ENCODE measurements at regions not wholly inside any gene's neighbourhood (a gene's known extent, or its start where the extent isn't known, plus 50 kb on each side); places are given as distances from the start of the nearest gene placed in this dataset.

DNA sequence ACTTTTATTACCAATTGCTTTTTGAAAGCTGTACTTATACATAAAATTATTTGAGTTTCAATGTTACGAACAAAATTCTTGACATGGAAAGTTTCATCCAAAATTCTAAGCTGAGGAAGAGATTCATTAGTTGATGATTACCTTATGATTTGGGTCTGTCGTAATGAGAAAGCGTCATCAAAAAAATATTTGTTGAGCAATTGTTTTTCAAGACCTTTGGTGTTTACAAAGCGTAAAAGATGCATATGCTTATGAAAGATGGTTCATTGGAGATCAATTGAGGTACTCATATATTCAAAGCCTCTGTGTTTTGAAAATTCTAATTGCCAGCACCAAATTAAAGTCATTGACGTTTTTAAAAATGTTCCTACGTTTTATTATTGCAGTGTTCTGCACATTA lies 110.5 kb upstream of the DOK5 start:
- DNase-seq = no peak

DNA sequence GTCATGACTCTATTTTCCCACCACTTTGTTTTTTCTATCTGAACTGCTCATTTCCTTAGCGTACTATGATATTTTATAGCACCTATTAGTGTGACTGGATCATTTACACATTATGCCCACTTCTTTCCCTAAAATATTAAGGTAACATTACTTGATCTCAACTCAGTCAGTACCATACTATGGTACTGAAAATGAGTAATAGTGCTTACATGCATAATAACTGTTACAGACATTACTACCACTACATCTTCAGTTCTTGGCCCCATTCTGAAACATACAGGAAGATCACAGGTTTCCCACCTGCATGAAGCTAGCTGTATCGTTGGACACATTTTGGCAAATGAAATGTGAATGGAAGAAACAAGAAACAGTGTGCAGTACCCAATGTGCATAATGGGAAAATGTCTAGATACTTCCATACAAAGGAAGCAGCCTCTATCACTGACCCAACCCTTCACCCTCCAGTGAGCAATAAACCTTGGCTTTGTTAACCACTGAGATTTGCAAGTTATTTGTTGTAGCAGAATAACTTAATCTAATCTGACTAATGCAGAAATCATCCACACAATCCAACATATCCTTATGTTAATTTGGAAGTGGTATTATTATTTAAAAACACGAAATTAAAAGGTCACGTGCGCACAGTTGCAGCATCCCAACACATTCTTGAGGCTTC lies 108.6 kb upstream of the DOK5 start:
- DNase-seq = no peak

DNA sequence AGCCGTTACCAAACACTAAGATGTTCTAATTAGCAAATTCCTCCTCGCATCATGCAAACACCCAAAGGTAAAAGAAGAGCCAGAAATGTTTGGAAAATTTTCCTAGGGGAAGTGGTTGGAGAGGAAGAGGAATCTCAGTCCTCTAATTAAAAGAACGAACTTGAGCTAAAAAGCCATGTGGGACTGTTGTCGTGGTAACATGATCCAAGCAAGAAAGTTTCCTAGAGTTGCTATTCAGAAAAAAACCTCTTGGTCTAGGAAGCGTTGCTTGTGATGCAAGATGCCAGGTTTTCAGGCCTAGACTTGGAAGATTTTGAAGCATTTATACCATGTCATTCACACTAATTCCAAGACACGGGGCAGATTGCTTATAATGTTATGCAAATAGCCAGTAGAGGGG lies 106.8 kb upstream of the DOK5 start:
- DNase-seq = no peak

DNA sequence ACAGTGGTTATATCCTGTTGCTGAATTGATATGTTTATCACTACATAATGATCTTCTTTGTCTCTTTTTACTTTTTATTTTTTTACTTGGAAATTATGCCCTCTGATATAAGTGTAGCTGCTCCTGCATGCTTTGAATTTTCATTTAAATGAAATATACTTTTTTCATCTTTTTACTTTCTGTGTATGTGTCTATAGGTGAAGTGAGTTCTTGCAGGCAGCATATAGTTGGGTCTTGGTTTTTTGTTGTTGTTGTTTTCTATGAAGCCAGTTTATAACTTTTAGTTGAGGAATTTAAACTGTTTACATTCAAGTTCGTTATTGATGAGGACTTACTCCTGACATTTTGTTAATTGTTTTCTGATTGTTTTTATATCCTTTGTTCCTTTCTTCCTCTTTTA lies 103.1 kb upstream of the DOK5 start:
- DNase-seq = no peak

DNA sequence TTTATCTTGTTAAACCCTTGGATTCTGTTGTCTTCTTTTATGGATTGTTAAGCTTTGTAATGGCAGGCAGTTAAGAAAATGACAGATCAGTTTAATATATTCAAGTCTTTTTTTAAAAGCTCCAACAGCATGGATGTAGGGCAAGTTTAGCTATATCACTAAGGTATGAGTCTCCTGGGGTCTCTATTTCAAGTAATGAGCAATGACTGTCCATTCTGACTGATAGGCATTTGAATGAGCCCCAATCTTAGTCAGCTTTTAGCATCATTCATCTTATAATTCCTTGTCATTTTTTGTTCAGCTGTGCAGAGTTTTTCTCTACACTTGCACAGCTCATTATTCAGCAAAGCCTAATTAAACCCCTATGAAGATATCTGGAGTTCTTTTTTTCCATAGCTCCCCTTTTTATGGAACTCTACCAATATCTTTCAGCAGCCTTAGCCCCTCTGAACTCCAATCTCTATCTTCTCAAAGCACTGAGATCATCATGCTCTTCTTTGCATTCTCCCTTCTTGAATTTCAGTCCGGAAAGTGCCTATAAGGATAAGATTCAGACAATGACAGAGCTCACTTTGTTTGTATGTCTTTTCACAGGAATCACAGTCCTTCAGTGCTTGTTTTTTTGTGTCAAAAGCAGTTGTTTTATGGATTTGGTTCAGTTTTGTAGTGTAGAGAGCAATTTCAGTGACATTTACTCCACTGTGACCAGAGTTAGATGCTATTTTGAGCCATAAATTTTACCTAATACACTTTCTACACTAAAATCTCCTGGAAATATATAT lies 97.2 kb upstream of the DOK5 start:
- no peak for DNase-seq

DNA sequence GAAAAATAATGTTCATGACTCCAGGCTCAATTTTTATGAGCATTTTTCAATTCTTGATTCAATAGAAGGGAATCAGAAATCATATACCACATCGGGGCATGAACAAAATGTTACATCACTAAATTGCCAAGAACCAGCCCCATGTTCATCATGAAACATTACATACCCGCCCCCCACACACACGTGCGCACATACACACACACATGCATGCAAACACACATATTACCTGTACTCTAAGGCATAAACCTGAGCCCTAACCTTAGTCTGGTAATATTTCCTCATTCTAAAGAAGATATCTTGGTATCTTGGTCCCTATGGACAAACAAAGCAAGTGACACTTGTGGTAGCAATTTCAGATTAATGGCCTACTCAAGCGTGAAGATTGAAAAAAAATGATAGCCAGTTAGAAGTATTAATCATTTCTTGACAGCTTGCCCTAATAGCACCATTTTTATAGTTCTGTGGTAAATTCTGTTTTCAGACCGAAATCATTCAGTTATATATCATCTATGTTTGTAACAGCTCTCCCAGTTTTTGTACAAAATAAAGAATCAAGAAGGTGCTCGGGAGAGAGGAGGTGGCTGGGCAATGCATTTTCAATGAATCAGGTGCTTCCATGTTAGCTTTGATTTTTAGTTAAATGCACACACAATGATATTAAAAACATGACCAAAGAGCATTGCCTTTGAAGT lies 95.4 kb upstream of the DOK5 start:
- DNase-seq = no peak

DNA sequence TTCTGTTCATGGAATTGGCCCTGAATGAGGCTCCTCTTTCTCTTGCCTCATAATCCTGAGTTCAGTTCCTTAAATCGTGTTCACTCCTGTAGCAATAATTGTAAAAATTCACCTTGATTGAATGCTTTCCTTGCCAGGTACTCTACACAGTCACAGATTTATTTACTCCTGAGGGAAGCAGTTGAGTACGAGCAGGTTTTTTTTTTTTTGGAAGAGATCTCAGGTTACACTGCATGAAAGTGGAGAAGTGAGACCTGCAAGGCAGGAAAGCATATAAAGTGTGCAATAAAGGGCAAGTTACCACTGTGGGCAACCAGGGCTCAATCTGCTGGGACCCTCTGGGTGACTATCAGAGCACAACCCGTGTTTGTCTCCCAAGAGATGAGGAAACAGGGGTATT lies 93.0 kb upstream of the DOK5 start:
- DNase-seq = no peak

DNA sequence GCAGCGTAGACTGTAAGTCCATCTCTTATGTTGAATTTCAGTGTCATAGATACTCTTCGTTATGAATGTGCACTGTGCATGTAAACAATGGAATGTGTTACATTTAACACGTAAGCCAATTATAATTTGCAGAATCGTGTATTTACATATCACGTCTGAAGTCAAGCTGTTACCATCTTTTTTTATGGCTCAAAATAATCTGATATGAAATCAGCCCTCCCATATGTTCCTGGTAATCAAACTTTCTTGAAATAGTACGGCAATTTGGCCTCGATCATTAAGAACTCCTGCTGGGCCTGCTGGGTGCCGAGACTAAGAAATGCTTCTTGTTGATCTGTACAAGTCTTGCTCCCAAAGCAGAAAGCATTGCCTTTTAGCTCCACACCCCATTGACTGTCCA lies 89.6 kb upstream of the DOK5 start:
- no peak for DNase-seq

DNA sequence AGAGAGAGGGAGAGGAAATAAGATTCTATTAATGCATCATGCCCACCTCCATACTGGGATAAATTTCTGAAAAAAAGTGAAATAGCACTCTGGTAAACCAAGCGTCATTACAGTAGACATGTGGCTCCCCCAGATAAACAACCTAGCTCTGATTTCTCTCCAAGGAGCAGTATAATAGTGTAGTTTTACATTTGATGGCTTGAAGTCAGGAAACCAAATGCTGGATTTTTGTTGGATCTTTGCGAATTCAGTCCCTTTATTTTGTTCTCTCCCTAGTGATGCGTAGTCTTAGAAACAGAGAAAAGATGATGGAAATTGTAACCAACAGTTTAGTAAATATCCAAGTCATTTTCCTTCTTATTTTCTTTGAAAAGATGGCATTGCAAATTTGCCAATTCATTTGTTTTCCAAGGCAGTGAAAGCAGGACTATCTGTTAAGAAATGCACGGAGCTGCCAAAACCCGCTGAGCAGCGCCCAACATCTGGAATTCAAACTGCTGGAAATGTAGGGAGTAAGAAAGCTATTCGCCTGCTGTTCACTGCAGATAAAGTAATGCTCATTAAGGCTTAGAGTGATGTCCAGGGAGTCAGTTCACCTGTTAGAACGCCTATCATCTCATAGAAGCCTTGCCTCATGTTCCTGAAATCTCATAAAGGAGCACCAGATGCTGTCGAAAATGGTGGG lies 85.7 kb upstream of the DOK5 start:
- DNase-seq = no peak

DNA sequence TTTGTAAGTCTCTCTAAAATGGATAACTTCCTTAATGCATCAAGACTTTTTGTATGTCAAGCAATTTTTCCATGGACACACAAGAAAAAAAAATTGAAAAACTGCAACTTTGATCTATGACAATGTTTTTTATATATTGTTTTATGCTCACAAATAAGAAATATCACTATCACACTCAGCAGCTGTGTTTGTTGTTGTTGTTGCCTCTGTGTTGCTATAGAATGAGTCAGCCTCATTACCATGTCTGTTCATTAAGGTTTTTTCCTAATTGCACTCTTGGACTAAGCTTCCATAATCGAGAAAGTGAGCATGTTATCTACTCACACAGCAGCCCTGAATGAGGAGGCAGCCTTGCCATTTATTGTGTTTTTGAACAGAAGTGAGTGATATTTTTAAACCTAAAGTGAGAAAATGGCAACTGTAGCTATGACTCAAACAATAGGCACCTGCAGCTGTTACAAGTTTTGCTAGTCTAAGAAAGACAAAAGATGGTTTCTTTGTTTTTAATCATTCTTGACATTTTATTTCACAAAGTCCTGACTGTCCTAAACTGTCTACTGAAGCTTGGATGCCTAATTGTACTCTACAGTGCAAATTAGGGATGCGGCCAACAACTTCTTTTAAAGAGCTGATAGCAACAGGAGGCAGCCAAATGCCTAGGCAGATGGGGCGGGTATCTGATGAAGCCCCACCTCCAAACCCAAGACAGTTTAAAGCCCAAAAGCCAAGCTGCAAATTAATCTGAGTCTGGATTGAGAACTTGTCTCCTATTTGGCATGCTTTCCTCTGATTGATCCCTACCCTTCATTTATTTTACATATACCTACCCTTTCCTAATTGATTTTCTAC lies 77.9 kb upstream of the DOK5 start:
- no peak for DNase-seq

DNA sequence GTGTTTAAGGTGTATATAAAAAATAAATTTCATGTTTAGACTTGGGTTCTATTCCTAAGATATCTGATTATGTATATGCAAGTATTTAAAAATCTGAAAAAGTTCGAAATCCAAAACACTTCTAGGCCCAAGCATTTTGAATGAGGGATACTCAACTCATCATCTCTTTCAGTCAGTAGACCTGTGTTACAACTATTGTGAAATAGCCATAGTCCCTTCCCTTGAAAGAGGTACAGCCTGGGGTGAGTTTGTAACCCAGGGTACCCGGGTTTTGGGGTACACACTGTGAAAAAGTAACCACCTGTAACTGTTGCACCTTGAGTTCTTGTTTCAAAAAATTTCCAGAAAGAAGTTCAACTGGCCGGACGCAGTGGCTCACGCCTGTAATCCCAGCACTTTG lies 76.6 kb upstream of the DOK5 start:
- DNase-seq = no peak

DNA sequence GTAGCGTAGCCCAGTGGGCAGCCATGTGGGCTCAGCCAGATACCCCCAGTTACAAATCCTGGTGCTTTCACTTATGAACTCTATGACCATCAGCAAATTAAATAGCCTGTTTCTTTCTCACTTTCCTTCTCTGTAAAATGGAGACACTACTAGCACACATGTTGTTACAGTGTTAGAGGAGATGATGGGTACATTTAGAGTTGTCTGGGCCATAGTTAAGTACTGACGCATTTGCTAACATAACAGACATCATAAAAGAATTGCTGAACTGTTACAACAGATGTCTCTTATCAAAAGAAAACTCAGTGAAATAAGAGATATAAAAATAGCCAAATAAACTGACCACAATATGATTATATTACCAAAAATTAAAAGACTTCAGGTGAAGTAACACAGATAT lies 69.9 kb upstream of the DOK5 start:
- DNase-seq = no peak

DNA sequence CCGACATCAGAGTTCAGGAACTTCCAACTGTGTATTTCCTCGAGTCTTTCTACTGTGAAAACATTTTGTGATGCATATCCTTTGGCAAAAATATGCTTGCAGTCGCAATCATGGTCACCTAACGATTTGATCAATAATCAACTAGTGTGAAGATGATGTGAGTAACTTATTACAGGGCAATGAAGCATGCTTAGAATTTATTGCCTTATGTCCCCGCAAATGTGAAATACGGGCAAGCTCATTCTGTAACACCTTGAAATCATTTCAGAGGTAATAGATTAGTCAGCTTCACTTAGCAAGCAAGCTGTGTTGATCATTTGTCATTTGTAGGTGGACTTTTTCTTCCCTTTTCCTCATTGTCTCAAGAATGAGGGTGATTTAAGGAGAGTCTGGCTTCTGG lies 67.9 kb upstream of the DOK5 start:
- no peak for DNase-seq

DNA sequence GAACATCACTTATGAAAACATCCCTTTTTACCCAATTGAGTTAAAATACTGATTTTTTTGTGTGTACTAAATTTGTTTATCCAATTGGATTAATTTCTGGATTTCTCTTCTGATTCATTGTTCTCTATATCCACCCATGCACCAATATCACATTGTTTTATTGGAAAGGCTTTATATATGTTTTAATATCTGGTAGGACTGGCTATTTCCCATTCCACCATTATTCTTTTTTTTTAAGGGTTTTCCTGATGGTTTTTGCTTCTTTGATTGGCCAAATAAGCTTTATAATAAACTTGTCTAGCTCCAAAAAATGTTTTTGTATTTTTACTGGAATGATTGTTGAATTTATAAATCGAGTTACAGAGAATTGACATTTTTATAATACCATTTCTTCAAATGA lies 59.4 kb upstream of the DOK5 start:
- no peak for DNase-seq

DNA sequence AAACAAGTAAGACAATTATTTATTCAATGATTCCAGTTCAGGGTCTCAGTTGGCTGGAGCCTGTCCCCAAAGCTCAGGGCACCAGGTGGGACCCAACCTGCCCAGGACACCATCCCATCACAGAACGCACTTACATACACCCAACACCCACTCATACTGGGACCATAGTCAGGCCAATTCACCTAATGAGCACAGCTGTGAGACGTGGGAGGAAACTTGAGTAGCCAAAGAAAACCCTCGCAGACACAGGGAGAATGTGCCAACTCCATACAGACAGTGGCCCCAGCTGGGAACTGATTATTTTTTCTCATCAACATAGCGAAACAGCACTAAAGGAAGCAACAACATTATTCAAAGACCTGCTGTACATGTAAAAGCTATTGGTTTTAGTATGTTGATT lies 58.6 kb upstream of the DOK5 start:
- no peak for DNase-seq

DNA sequence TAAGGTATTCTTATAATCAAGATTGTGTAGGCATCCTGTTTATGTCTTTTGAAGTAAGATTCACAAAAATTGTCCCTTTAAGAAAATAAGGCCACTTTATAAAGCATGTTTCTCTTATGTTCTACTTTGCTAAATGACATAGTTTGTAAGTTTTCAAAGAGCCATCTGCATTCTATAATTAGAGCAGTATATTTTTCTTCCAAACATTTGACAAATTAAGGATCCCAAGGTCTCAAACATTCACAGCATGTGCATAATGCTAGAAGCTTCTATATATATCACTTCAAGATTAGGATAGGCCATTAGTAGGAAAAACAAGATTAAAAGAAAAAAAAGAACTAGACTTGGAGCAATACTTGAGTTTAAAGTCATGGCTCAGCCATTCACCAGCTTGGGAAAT lies 55.9 kb upstream of the DOK5 start:
- DNase-seq = no peak

Measured in inflammatory macrophage treated with lipopolysaccharide for 1 hour (primary cell).